Stomach (tissue), 8 donors: ENCODE measurements at regions not wholly inside any gene's neighbourhood (a gene's known extent, or its start where the extent isn't known, plus 50 kb on each side); places are given as distances from the start of the nearest gene placed in this dataset.
"Not testable (repeated sequence)": the region's sequence is repeated elsewhere in the genome, so short reads cannot be mapped to it uniquely, and the experiment has no call there.

Experiments
- DNase-seq, 2 donors: peaks; one replicate each; pipeline versions ENCODE4 v3.0.0 to v3.0.0-alpha.2; 2013 to 2019
- H3K27ac ChIP-seq, 5 donors: fragments of 200-600 bp in 4 of 5; sonication (generic) in 4 of 5; one replicate each; pipeline ENCODE4 v1.5.1; 2013 to 2019; ENCODE audit warnings: mild to moderate bottlenecking in 1 of 5, moderate library complexity in 1 of 5
- H3K27me3 ChIP-seq, 3 donors: fragments of 200-600 bp; sonication (generic); one replicate each; pipeline ENCODE4 v1.5.1; 2017 to 2019; ENCODE audit warnings: mixed run types in 1 of 3
- H3K36me3 ChIP-seq, 4 donors: fragments of 200-600 bp; sonication (generic); 1 replicate in 3 of 4; 2 replicates in 1 of 4; pipeline ENCODE4 v1.5.1; 2016 to 2019
- H3K4me1 ChIP-seq, 4 donors: fragments of 200-600 bp; sonication (generic); one replicate each; pipeline ENCODE4 v1.5.1; 2016 to 2019
- H3K4me3 ChIP-seq, 4 donors: fragments of 200-600 bp; sonication (generic) in 3 of 4; one replicate each; pipeline ENCODE4 v1.5.1; 2016 to 2019; ENCODE audit warnings: mild to moderate bottlenecking in 1 of 4
- H3K9me3 ChIP-seq, 4 donors: fragments of 200-600 bp; sonication (generic); one replicate each; pipeline ENCODE4 v1.5.1; 2016 to 2019
- CTCF ChIP-seq, 7 experiments: fragments of 450-650 bp in 4 of 7; fragments of 200-600 bp in 3 of 7; sonication (generic) in 3 of 7; IDR thresholded peaks; one replicate each; pipeline ENCODE4 v1.5.1; 2016 to 2019; ENCODE audit warnings: antibody characterized with exemption in 7 of 7, control low read depth in 2 of 7, mild to moderate bottlenecking in 1 of 7
- EP300 ChIP-seq: sonication (generic); formaldehyde crosslinking; IDR thresholded peaks from one replicate; pipeline ENCODE4 v1.6.1; 2017; ENCODE audit warnings: antibody characterized with exemption
- POLR2A ChIP-seq, 4 donors: fragments of 450-650 bp; IDR thresholded peaks; one replicate each; pipeline ENCODE4 v1.6.1; 2016; ENCODE audit warnings: antibody characterized with exemption in 4 of 4, control low read depth in 2 of 4, mild to moderate bottlenecking in 1 of 4, moderate library complexity in 1 of 4
- POLR2AphosphoS5 ChIP-seq, 3 donors: sonication (generic); formaldehyde crosslinking; IDR thresholded peaks; one replicate each; pipeline ENCODE4 v1.6.1; 2016; ENCODE audit warnings: antibody characterized with exemption in 3 of 3
- WGBS, 5 donors: extraction: QIAGEN DNeasy Blood & Tissue Kit in 3 of 5; methylation state at CpG; one replicate each; pipeline versions ENCODE4 v1.1.5 to v1.1.7; 2013 to 2018; 5-methylcytosine and 5-hydroxymethylcytosine counted together
- intact Hi-C: fragments of 100-400 bp; cut with DNase I; formaldehyde crosslinking; loops from one replicate; pipeline ENCODE4 v1.15.1; 2023; ENCODE audit warnings: low total_unique reads
- donor health status: healthy with polysubstance abuse.
- donor health status: Bipolar disorder and iron deficiency.
- donor health status: healthy.

GRCh38 chr15:79562403-79562815 lies 130.3 kb downstream of the MINAR1 start:
- Histone ChIP-seq H3K27ac (no peak overlapping the region), H3K9me3 (peaks cover 0 to 2% (median 0%) of the 10 kb centered on the region in 4 donors), H3K4me3 (no peak overlapping the region), H3K36me3 (no peaks in the 10 kb centered on the region), H3K4me1 (no peaks in the 10 kb centered on the region), H3K27me3 (peaks cover 0 to 18% (median 4%) of the 10 kb centered on the region in 3 donors)
- intact Hi-C loops: no loop called here
- 65 to 78% (median 69%) methylated on average over 14 of the region's 14 CpGs for WGBS, 5 donors
- DNase-seq: no peak
- no peak for TF ChIP-seq CTCF (IDR thresholded peaks at IDR 0.05)
- TF ChIP-seq EP300: no peak
- no peak for TF ChIP-seq POLR2AphosphoS5 (IDR thresholded peaks at IDR 0.05)
- TF ChIP-seq POLR2A (IDR thresholded peaks at IDR 0.05): no peak

- DNase-seq: no peak
- H3K27ac ChIP-seq: no peak overlapping the region
- TF ChIP-seq EP300: no peak
- no peak for TF ChIP-seq CTCF (IDR thresholded peaks at IDR 0.05)
- no peak for TF ChIP-seq POLR2AphosphoS5 (IDR thresholded peaks at IDR 0.05)
- TF ChIP-seq POLR2A (IDR thresholded peaks at IDR 0.05): no peak
- no peaks in the 10 kb centered on the region for H3K36me3 ChIP-seq
- H3K4me3 ChIP-seq: no peak overlapping the region
- intact Hi-C loops: no loop called here
- 73 to 84% (median 79%) methylated on average over 10 of the region's 10 CpGs for WGBS, 5 donors
- peaks cover 0 to 18% (median 4%) of the 10 kb centered on the region in 3 donors for H3K27me3 ChIP-seq
- H3K9me3 ChIP-seq: peaks cover 0 to 7% (median 3%) of the 10 kb centered on the region in 4 donors
- H3K4me1 ChIP-seq: no peaks in the 10 kb centered on the region
Observed at GRCh38 chr15:79562899-79563298, 130.8 kb downstream of the MINAR1 start.

- Histone ChIP-seq H3K4me1 (peaks cover 9 to 21% (median 20%) of the 10 kb centered on the region in 4 donors), H3K9me3 (peaks cover 0 to 12% (median 9%) of the 10 kb centered on the region in 4 donors), H3K27ac (no peak overlapping the region), H3K27me3 (peaks cover 0 to 6% (median 0%) of the 10 kb centered on the region in 3 donors), H3K4me3 (no peak overlapping the region), H3K36me3 (no peaks in the 10 kb centered on the region)
- WGBS, 5 donors: 37 to 63% (median 56%) methylated on average over 2 of the region's 2 CpGs
- intact Hi-C loops: no loop called here
- TF ChIP-seq POLR2AphosphoS5 (IDR thresholded peaks at IDR 0.05) (no peak), EP300 (no peak), POLR2A (IDR thresholded peaks at IDR 0.05) (no peak), CTCF (IDR thresholded peaks at IDR 0.05) (no peak)
- DNase-seq: no peak
Observed at GRCh38 chr15:79570004-79570403, 137.9 kb downstream of the MINAR1 start.

GRCh38 chr15:79572691-79573404 lies 140.7 kb downstream of the MINAR1 start:
- TF ChIP-seq CTCF (IDR thresholded peaks at IDR 0.05): no peak
- peak in 2 of 3 donors; percentile 31 to 46 for TF ChIP-seq POLR2AphosphoS5 (IDR thresholded peaks at IDR 0.05)
- peak; percentile 22 to 37 for DNase-seq
- peaks cover 0 to 6% (median 0%) of the 10 kb centered on the region in 3 donors for H3K27me3 ChIP-seq
- 28 to 49% (median 41%) methylated on average over 6 of the region's 6 CpGs for WGBS, 5 donors
- H3K36me3 ChIP-seq: no peaks in the 10 kb centered on the region
- H3K4me3 ChIP-seq: no peak overlapping the region
- H3K9me3 ChIP-seq: peaks cover 0 to 7% (median 5%) of the 10 kb centered on the region in 4 donors
- intact Hi-C loops: no loop called here
- peaks cover 9 to 21% (median 20%) of the 10 kb centered on the region in 4 donors for H3K4me1 ChIP-seq
- peak overlapping the region in 2 of 5 donors; percentile 31 to 32 for H3K27ac ChIP-seq

- DNase-seq: peak in 1 of 2 donors; percentile 16
- Histone ChIP-seq H3K4me1 (peaks cover 9 to 21% (median 20%) of the 10 kb centered on the region in 4 donors), H3K27ac (peak overlapping the region in 2 of 5 donors; percentile 53 to 74)
- H3K27me3 ChIP-seq, H3K36me3 ChIP-seq, H3K4me3 ChIP-seq, intact Hi-C loops, H3K9me3 ChIP-seq: not testable (repeated sequence)
- WGBS, 5 donors: 33 to 79% (median 45%) methylated on average over 2 of the region's 2 CpGs
Observed at GRCh38 chr15:79574431-79575273, 142.5 kb downstream of the MINAR1 start.
